GM12892 (cell line): ENCODE measurements at regions not wholly inside any gene's neighbourhood (a gene's known extent, or its start where the extent isn't known, plus 50 kb on each side); places are given as distances from the start of the nearest gene placed in this dataset.

Experiments used
- POLR2A ChIP-seq: IDR thresholded peaks from 2 replicates; pipeline ENCODE4 v1.6.1; 2011; ENCODE audit warnings: low read depth, low read length, control low read depth
- POLR2AphosphoS5 ChIP-seq: IDR thresholded peaks from 2 replicates; pipeline ENCODE4 v1.6.1; 2011; ENCODE audit warnings: low read depth, low read length, control low read depth
- TAF1 ChIP-seq: IDR thresholded peaks from 2 replicates; pipeline ENCODE4 v1.6.1; 2011; ENCODE audit warnings: low read depth, mild to moderate bottlenecking, control low read depth, low read length, borderline replicate concordance

GRCh38 chr9:79812099-79812498, 240.3 kb downstream of the TLE4 start:
- TF ChIP-seq POLR2A, result no peak
- TF ChIP-seq POLR2AphosphoS5, result no peak
- TF ChIP-seq TAF1, result no peak
